ENCODE measurements at regions not wholly inside any gene's neighbourhood (a gene's known extent, or its start where the extent isn't known, plus 50 kb on each side); places are given as distances from the start of the nearest gene placed in this dataset.

GRCh38 chr15:79520654-79521053 is 88.5 kb downstream of the MINAR1 start:
- TF ChIP-seq CTCF (IDR thresholded peaks at IDR 0.05) (no peak), POLR2A (IDR thresholded peaks at IDR 0.05) (no peak), POLR2AphosphoS5 (IDR thresholded peaks at IDR 0.05) (no peak), EP300 (IDR thresholded peaks at IDR 0.05; ENCODE audit: low read depth) (no peak)
